PC-3 (cell line): ENCODE measurements at regions not wholly inside any gene's neighbourhood (a gene's known extent, or its start where the extent isn't known, plus 50 kb on each side); places are given as distances from the start of the nearest gene placed in this dataset.

Source experiments
- ATAC-seq: fragments of 200-7000 bp; cut with Tn5 transposase; 2 replicates; pipeline ENCODE4 v1.9.1; 2020; ENCODE audit warnings: mild to moderate bottlenecking, moderate library complexity
- BruUV-seq: library from RNA; stranded (reverse); fragments of 400-500 nt; replicated peaks from 2 replicates; lab custom pipeline; 2021; lab: Mats Ljungman, UMichigan
- CTCF ChIA-PET: fragments of 300-600 bp; sonication (Branson Sonifier 250); formaldehyde crosslinking; loops from one replicate; lab custom pipeline; 2022; ENCODE audit warnings: antibody characterized with exemption; lab: Charles Lee
- POLR2A ChIA-PET: fragments of 300-600 bp; sonication (Branson Sonifier 250); formaldehyde crosslinking; loops from one replicate; lab custom pipeline; 2022; ENCODE audit warnings: antibody characterized with exemption; ENCODE audit not compliant: unreplicated experiment; lab: Charles Lee
- DNase-seq: peaks from one replicate; pipeline ENCODE4 v3.0.0-alpha.2; 2015
- H2AFZ ChIP-seq: fragments of 300-600 bp; sonication (generic); 2 replicates; pipeline ENCODE4 v1.6.0; 2016; ENCODE audit warnings: antibody characterized with exemption, low read length
- H3F3A ChIP-seq: fragments of 300-600 bp; sonication (generic); one replicate; pipeline ENCODE4 v1.6.0; 2017; ENCODE audit warnings: antibody characterized with exemption, low read length, control low read depth, mild to moderate bottlenecking; ENCODE audit not compliant: unreplicated experiment
- H3K27ac ChIP-seq: fragments of 300-600 bp; sonication (generic); 2 replicates; pipeline ENCODE4 v1.5.1; 2016; ENCODE audit warnings: mild to moderate bottlenecking, low read length
- H3K27me3 ChIP-seq: fragments of 300-600 bp; sonication (generic); 2 replicates; pipeline ENCODE4 v1.6.1; 2016; ENCODE audit warnings: low read length, mixed read lengths
- H3K36me3 ChIP-seq: fragments of 300-600 bp; sonication (generic); 2 replicates; pipeline ENCODE4 v1.6.1; 2016; ENCODE audit warnings: low read depth, mixed run types, low read length, mixed read lengths
- H3K4me1 ChIP-seq: fragments of 300-600 bp; sonication (generic); 2 replicates; pipeline ENCODE4 v1.5.1; 2016; ENCODE audit warnings: low read length; ENCODE audit not compliant: insufficient read depth
- H3K4me2 ChIP-seq: fragments of 300-600 bp; sonication (generic); 2 replicates; pipeline ENCODE4 v1.6.0; 2016; ENCODE audit warnings: low read length
- H3K4me3 ChIP-seq: fragments of 300-600 bp; sonication (generic); 2 replicates; pipeline ENCODE4 v1.5.1; 2016; ENCODE audit warnings: mild to moderate bottlenecking, low read length, mixed read lengths
- H3K79me2 ChIP-seq: fragments of 300-600 bp; sonication (generic); 2 replicates; pipeline ENCODE4 v1.6.1; 2017; ENCODE audit warnings: low read length, mixed read lengths
- H3K9ac ChIP-seq: fragments of 300-600 bp; sonication (generic); 2 replicates; pipeline ENCODE4 v1.6.0; 2016; ENCODE audit warnings: mild to moderate bottlenecking, low read length
- H3K9me2 ChIP-seq: fragments of 300-600 bp; sonication (generic); replicated peaks from 2 replicates; pipeline ENCODE4 v1.6.1; 2016; ENCODE audit warnings: mixed run types, low read length, mixed read lengths
- H3K9me3 ChIP-seq: fragments of 300-600 bp; sonication (generic); 2 replicates; pipeline ENCODE4 v1.6.1; 2016; ENCODE audit warnings: low read length, mixed read lengths
- H4K20me1 ChIP-seq: fragments of 300-600 bp; sonication (generic); 2 replicates; pipeline ENCODE4 v1.6.1; 2016; ENCODE audit warnings: low read length, mixed read lengths
- EZH2 ChIP-seq: fragments of 300-600 bp; sonication (generic); IDR thresholded peaks from one replicate; pipeline ENCODE4 v1.6.1; 2017; ENCODE audit warnings: antibody characterized with exemption, mild to moderate bottlenecking, low read length; ENCODE audit not compliant: unreplicated experiment
- EZH2phosphoT487 ChIP-seq: fragments of 300-600 bp; sonication (generic); IDR thresholded peaks from 2 replicates; pipeline ENCODE4 v1.6.1; 2018; ENCODE audit warnings: mild to moderate bottlenecking, antibody characterized with exemption, low read length, borderline replicate concordance
- intact Hi-C: fragments of 100-400 bp; cut with micrococcal nuclease; formaldehyde crosslinking; loops from 2 replicates; pipeline ENCODE4 v1.9.0; 2023
- TF ChIP-seq, protein P1 (sequence below): fragments of 300-600 bp; sonication (generic); conservative IDR thresholded peaks from 2 replicates; pipeline ENCODE4 v1.5.1; 2017; ENCODE audit warnings: antibody characterized with exemption, low read depth, mild to moderate bottlenecking, low read length

DNA sequence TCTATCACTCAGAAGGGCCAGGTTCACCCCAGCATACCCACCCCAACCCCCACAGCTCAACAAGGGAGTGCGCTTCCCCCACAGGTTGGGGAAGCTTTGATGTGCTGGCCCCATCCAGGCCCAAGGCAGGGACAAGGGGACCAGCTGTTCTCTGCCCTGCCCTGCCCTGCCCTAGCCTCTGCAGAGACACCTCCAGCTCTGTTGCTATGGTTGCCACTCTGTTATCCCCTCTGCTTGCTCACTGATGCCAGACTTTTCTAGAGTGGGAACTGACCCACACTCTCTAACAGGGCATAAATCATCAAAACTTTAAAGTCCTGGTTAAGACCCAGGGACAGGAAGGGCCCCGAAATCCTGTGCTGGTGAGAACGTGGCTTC lies 50.4 kb upstream of the ENPP7 start:
- ATAC-seq = no peak
- Histone ChIP-seq H3F3A (no peaks in the 10 kb centered on the region), H3K4me1 (no peaks in the 10 kb centered on the region), H3K4me3 (no peak overlapping the region), H3K4me2 (no peak overlapping the region), H3K27me3 (peaks cover 92% of the 10 kb centered on the region), H3K36me3 (no peaks in the 10 kb centered on the region), H2AFZ (no peak overlapping the region), H3K9me3 (no peaks in the 10 kb centered on the region), H3K9me2 (no peaks in the 10 kb centered on the region), H3K79me2 (no peaks in the 10 kb centered on the region), H3K9ac (no peak overlapping the region), H4K20me1 (no peaks in the 10 kb centered on the region), H3K27ac (no peak overlapping the region)
- TF ChIP-seq EZH2phosphoT487 = no peak
- TF ChIP-seq EZH2 = no peak
- TF ChIP-seq, protein P1, sequence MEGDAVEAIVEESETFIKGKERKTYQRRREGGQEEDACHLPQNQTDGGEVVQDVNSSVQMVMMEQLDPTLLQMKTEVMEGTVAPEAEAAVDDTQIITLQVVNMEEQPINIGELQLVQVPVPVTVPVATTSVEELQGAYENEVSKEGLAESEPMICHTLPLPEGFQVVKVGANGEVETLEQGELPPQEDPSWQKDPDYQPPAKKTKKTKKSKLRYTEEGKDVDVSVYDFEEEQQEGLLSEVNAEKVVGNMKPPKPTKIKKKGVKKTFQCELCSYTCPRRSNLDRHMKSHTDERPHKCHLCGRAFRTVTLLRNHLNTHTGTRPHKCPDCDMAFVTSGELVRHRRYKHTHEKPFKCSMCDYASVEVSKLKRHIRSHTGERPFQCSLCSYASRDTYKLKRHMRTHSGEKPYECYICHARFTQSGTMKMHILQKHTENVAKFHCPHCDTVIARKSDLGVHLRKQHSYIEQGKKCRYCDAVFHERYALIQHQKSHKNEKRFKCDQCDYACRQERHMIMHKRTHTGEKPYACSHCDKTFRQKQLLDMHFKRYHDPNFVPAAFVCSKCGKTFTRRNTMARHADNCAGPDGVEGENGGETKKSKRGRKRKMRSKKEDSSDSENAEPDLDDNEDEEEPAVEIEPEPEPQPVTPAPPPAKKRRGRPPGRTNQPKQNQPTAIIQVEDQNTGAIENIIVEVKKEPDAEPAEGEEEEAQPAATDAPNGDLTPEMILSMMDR = no peak
- no TSS peak for BruUV-seq
- POLR2A ChIA-PET = no interaction called here
- intact Hi-C loops = no loop called here
- DNase-seq = no peak
- CTCF ChIA-PET = no interaction called here

DNA sequence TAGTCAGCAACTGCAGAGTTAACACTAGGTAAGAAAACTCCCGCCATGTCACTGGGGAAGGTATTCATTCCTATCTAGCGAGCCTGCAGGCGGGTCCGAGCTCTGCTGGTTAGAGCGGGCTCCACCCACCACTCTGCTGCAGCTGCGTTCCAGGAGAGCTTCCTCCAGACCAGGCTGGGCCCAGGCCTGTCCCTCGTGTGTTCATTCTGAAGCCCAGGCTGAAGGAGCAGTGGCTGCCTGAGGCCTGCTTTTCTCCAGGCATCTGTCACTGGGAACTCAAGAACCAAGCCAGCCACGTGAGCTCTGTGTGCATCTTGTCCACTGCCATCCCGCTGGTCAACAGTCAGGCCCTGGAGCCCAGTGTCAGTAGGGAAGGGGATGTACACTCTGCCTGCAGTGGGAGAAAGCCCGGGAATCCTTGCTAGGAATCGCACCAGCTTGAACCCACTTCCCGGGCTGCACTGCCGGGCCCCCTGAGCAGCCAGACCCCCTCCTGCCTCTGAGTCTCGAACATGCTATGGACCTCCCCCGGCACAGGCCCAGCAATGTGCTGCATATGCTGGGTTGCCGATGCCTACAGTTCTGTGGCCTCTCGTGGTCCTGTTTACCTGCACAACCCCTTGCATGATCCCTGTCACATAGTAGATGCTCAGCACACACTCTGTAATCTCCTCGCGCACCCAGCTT lies 51.0 kb upstream of the ENPP7 start:
- no peak for DNase-seq
- TF ChIP-seq EZH2 = no peak
- TF ChIP-seq EZH2phosphoT487 = no peak
- TF ChIP-seq, protein P1 = no peak
- Histone ChIP-seq H3K36me3 (no peaks in the 10 kb centered on the region), H3K9me2 (no peaks in the 10 kb centered on the region), H3K4me2 (no peak overlapping the region), H3K27ac (no peak overlapping the region), H2AFZ (no peak overlapping the region), H3K4me1 (no peaks in the 10 kb centered on the region), H3K9me3 (no peaks in the 10 kb centered on the region), H3K4me3 (no peak overlapping the region), H4K20me1 (no peaks in the 10 kb centered on the region), H3K27me3 (peaks cover 89% of the 10 kb centered on the region), H3K9ac (no peak overlapping the region), H3K79me2 (no peaks in the 10 kb centered on the region), H3F3A (no peaks in the 10 kb centered on the region)
- POLR2A ChIA-PET = no interaction called here
- CTCF ChIA-PET = no interaction called here
- BruUV-seq = no TSS peak
- no peak for ATAC-seq
- intact Hi-C loops = no loop called here

DNA sequence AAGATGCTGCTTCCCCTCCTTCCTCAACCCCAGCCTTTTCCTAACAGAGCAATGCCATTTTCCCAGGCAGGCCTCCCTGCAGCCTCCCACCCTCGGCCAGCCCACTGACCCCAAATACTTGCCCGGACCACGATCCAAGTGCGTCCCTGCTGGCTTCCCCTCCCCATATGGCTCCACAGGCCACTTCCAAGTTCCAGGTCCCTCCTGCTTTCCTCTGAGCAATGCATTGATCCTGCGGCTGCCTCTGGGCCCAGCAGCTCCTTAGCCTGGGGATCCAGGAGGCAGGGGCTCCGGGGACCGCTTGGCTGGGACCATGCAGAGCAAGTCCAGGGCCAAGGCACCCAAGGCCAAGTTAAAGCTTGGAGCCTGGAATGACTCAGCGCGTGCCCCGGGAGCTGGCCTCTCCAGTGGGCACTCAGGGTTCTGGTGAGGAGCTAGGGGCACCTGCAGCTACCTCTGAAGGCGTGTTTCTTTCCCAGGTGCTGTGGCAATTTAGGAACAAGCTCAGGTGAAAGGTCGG lies 51.9 kb upstream of the ENPP7 start:
- Histone ChIP-seq H4K20me1 (no peaks in the 10 kb centered on the region), H2AFZ (no peak overlapping the region), H3K4me1 (no peaks in the 10 kb centered on the region), H3K9me2 (no peaks in the 10 kb centered on the region), H3K27me3 (peaks cover 84% of the 10 kb centered on the region), H3F3A (no peaks in the 10 kb centered on the region), H3K36me3 (no peaks in the 10 kb centered on the region), H3K79me2 (no peaks in the 10 kb centered on the region), H3K9me3 (no peaks in the 10 kb centered on the region), H3K27ac (no peak overlapping the region), H3K4me3 (no peak overlapping the region), H3K4me2 (no peak overlapping the region), H3K9ac (no peak overlapping the region)
- ChIA-PET CTCF (no interaction called here), POLR2A (no interaction called here)
- TF ChIP-seq, protein P1 = no peak
- TF ChIP-seq EZH2 = no peak
- no peak for TF ChIP-seq EZH2phosphoT487
- DNase-seq (no peak), ATAC-seq (no peak)
- intact Hi-C loops = no loop called here
- BruUV-seq = no TSS peak
